SK-N-SH treated with all-trans-retinoic acid at 6 μM for 48 hours (cell line): ENCODE measurements at regions not wholly inside any gene's neighbourhood (a gene's known extent, or its start where the extent isn't known, plus 50 kb on each side); places are given as distances from the start of the nearest gene placed in this dataset.

Source experiments
- ATAC-seq: fragments of 200-7000 bp; cut with Tn5 transposase; 3 replicates; pipeline ENCODE4 v1.9.1; 2020; ENCODE audit warnings: mild to moderate bottlenecking, moderate library complexity
- BACH2 ChIP-seq: fragments of 250-450 bp; sonication (Bioruptor Pico); IDR thresholded peaks from 2 replicates; pipeline ENCODE4 v1.9.0; 2021; ENCODE audit warnings: mild to moderate bottlenecking, borderline replicate concordance
- CSDC2 ChIP-seq: fragments of 250-450 bp; sonication (Bioruptor Pico); IDR thresholded peaks from 2 replicates; pipeline ENCODE4 v1.5.0; 2020; ENCODE audit warnings: mild to moderate bottlenecking, moderate library complexity
- ESRRG ChIP-seq: fragments of 250-450 bp; sonication (Bioruptor Pico); IDR thresholded peaks from 2 replicates; pipeline ENCODE4 v1.6.1; 2021; ENCODE audit warnings: mild to moderate bottlenecking
- GLIS3 ChIP-seq: fragments of 250-450 bp; sonication (Bioruptor Pico); IDR thresholded peaks from 2 replicates; pipeline ENCODE4 v1.5.0; 2020; ENCODE audit warnings: mild to moderate bottlenecking, moderate library complexity
- ISL1 ChIP-seq: fragments of 250-450 bp; sonication (Bioruptor Pico); IDR thresholded peaks from 2 replicates; pipeline ENCODE4 v2.1.2; 2022; ENCODE audit warnings: mild to moderate bottlenecking, moderate library complexity
- OSR1 ChIP-seq: fragments of 250-450 bp; sonication (Bioruptor Pico); IDR thresholded peaks from 2 replicates; pipeline ENCODE4 v1.8.0; 2022; ENCODE audit warnings: moderate library complexity, mild to moderate bottlenecking, inconsistent platforms
- PPARA ChIP-seq: fragments of 250-450 bp; sonication (Bioruptor Pico); IDR thresholded peaks from 2 replicates; pipeline ENCODE4 v1.5.0; 2020; ENCODE audit warnings: mild to moderate bottlenecking, borderline replicate concordance
- SNAI2 ChIP-seq: fragments of 250-450 bp; sonication (Bioruptor Pico); IDR thresholded peaks from 2 replicates; pipeline ENCODE4 v1.5.0; 2020; ENCODE audit warnings: mild to moderate bottlenecking, moderate library complexity
- TCF4 ChIP-seq: fragments of 250-450 bp; sonication (Bioruptor Pico); IDR thresholded peaks from 2 replicates; pipeline ENCODE4 v1.8.0; 2021; ENCODE audit warnings: mild to moderate bottlenecking, moderate library complexity, borderline replicate concordance
- TOX ChIP-seq: fragments of 250-450 bp; sonication (Bioruptor Pico); IDR thresholded peaks from 2 replicates; pipeline ENCODE4 v1.8.0; 2021; ENCODE audit warnings: mild to moderate bottlenecking, moderate library complexity, borderline replicate concordance
- ZC3H10 ChIP-seq: fragments of 250-450 bp; sonication (Bioruptor Pico); IDR thresholded peaks from 2 replicates; pipeline ENCODE4 v1.5.1; 2021; ENCODE audit warnings: mild to moderate bottlenecking, moderate library complexity
- ZFP3 ChIP-seq: fragments of 250-450 bp; sonication (Bioruptor Pico); IDR thresholded peaks from 2 replicates; pipeline ENCODE4 v1.5.0; 2020; ENCODE audit warnings: mild to moderate bottlenecking, moderate library complexity
- ZNF70 ChIP-seq: fragments of 450-650 bp; formaldehyde crosslinking; IDR thresholded peaks from 2 replicates; pipeline ENCODE4 v1.5.0; 2020; ENCODE audit warnings: mild to moderate bottlenecking, moderate library complexity
- ZNF8 ChIP-seq: fragments of 450-650 bp; formaldehyde crosslinking; IDR thresholded peaks from 2 replicates; pipeline ENCODE4 v1.5.0; 2020; ENCODE audit warnings: mild to moderate bottlenecking, moderate library complexity
- TF ChIP-seq, protein P1 (sequence below): fragments of 250-450 bp; sonication (Bioruptor Pico); IDR thresholded peaks from 2 replicates; pipeline ENCODE4 v1.5.0; 2020; ENCODE audit warnings: mild to moderate bottlenecking, moderate library complexity
- TF ChIP-seq, protein P2 (sequence below): fragments of 250-450 bp; sonication (Bioruptor Pico); IDR thresholded peaks from 2 replicates; pipeline ENCODE4 v1.5.1; 2020; ENCODE audit warnings: low read depth, mild to moderate bottlenecking, moderate library complexity
- TF ChIP-seq, protein P3 (sequence below): fragments of 250-450 bp; sonication (Bioruptor Pico); IDR thresholded peaks from 2 replicates; pipeline ENCODE4 v1.8.0; 2021; ENCODE audit warnings: low read depth, mild to moderate bottlenecking, moderate library complexity, borderline replicate concordance
- TF ChIP-seq, protein P4 (sequence below): fragments of 250-450 bp; sonication (Bioruptor Pico); IDR thresholded peaks from 2 replicates; pipeline ENCODE4 v1.5.1; 2021; ENCODE audit warnings: mild to moderate bottlenecking, moderate library complexity
- TF ChIP-seq, protein P5 (sequence below): fragments of 250-450 bp; sonication (Bioruptor Pico); IDR thresholded peaks from 2 replicates; pipeline ENCODE4 v1.8.0; 2020; ENCODE audit warnings: mild to moderate bottlenecking, moderate library complexity, borderline replicate concordance

DNA sequence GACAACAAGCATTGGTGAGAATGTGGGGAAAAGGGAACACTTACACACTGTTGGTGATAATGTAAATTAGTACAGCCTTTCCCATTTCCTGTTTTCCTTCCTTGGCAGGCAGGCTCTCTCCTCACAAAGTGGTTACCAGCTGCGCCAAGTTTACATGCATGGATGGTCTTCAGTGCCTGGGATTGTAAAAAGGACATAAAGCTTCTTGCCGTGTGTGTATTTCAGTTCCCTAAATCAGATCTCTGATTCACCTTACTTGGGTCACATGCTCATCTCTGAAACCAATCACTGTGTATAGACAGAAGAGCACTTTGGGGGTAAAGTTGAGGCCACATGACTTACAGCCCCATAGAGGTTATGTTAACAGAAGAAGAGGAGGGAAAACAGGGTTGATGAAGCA is 92.8 kb downstream of the CAVIN4 start (continued):
- TF ChIP-seq, protein P1, sequence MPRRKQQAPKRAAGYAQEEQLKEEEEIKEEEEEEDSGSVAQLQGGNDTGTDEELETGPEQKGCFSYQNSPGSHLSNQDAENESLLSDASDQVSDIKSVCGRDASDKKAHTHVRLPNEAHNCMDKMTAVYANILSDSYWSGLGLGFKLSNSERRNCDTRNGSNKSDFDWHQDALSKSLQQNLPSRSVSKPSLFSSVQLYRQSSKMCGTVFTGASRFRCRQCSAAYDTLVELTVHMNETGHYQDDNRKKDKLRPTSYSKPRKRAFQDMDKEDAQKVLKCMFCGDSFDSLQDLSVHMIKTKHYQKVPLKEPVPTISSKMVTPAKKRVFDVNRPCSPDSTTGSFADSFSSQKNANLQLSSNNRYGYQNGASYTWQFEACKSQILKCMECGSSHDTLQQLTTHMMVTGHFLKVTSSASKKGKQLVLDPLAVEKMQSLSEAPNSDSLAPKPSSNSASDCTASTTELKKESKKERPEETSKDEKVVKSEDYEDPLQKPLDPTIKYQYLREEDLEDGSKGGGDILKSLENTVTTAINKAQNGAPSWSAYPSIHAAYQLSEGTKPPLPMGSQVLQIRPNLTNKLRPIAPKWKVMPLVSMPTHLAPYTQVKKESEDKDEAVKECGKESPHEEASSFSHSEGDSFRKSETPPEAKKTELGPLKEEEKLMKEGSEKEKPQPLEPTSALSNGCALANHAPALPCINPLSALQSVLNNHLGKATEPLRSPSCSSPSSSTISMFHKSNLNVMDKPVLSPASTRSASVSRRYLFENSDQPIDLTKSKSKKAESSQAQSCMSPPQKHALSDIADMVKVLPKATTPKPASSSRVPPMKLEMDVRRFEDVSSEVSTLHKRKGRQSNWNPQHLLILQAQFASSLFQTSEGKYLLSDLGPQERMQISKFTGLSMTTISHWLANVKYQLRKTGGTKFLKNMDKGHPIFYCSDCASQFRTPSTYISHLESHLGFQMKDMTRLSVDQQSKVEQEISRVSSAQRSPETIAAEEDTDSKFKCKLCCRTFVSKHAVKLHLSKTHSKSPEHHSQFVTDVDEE (CRISPR knock-in tag) = no peak
- TF ChIP-seq GLIS3 (CRISPR knock-in tag) = no peak
- TF ChIP-seq ZFP3 (CRISPR knock-in tag) = no peak
- TF ChIP-seq SNAI2 (CRISPR knock-in tag) = no peak
- TF ChIP-seq ZC3H10 (CRISPR knock-in tag) = no peak

DNA sequence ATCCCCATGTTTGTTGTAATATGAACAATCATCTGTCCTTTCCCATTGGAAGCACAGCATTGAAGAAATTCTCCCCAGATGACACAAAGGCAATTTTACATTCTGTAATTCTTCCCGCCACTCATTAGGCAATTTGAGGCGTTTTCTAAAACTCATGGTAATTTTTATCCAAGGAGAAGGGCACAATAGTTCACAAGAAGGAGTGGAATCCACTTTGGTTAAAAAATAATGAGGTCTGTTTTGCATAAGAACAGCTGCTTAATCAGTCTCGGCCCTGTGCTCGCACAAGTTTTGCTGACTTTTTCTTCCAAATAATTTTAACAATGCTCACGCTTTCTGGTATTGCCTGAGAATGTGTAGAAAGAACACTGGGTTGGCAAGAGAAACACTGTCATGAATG is 94.0 kb downstream of the CAVIN4 start:
- no peak for ATAC-seq
- TF ChIP-seq ESRRG (CRISPR knock-in tag) (no peak), TCF4 (CRISPR knock-in tag) (no peak), PPARA (no peak), ISL1 (CRISPR knock-in tag) (no peak), ZNF8 (CRISPR knock-in tag) (no peak), SNAI2 (CRISPR knock-in tag) (no peak), GLIS3 (CRISPR knock-in tag) (no peak), TOX (no peak), OSR1 (CRISPR knock-in tag) (no peak)
- TF ChIP-seq, protein P2, sequence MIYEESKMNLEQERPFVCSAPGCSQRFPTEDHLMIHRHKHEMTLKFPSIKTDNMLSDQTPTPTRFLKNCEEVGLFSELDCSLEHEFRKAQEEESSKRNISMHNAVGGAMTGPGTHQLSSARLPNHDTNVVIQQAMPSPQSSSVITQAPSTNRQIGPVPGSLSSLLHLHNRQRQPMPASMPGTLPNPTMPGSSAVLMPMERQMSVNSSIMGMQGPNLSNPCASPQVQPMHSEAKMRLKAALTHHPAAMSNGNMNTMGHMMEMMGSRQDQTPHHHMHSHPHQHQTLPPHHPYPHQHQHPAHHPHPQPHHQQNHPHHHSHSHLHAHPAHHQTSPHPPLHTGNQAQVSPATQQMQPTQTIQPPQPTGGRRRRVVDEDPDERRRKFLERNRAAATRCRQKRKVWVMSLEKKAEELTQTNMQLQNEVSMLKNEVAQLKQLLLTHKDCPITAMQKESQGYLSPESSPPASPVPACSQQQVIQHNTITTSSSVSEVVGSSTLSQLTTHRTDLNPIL (CRISPR knock-in tag) = no peak
- TF ChIP-seq, protein P3, sequence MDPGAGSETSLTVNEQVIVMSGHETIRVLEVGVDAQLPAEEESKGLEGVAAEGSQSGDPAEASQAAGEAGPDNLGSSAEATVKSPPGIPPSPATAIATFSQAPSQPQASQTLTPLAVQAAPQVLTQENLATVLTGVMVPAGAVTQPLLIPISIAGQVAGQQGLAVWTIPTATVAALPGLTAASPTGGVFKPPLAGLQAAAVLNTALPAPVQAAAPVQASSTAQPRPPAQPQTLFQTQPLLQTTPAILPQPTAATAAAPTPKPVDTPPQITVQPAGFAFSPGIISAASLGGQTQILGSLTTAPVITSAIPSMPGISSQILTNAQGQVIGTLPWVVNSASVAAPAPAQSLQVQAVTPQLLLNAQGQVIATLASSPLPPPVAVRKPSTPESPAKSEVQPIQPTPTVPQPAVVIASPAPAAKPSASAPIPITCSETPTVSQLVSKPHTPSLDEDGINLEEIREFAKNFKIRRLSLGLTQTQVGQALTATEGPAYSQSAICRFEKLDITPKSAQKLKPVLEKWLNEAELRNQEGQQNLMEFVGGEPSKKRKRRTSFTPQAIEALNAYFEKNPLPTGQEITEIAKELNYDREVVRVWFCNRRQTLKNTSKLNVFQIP (CRISPR knock-in tag) = no peak
- TF ChIP-seq, protein P4, sequence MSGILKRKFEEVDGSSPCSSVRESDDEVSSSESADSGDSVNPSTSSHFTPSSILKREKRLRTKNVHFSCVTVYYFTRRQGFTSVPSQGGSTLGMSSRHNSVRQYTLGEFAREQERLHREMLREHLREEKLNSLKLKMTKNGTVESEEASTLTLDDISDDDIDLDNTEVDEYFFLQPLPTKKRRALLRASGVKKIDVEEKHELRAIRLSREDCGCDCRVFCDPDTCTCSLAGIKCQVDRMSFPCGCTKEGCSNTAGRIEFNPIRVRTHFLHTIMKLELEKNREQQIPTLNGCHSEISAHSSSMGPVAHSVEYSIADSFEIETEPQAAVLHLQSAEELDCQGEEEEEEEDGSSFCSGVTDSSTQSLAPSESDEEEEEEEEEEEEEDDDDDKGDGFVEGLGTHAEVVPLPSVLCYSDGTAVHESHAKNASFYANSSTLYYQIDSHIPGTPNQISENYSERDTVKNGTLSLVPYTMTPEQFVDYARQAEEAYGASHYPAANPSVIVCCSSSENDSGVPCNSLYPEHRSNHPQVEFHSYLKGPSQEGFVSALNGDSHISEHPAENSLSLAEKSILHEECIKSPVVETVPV (CRISPR knock-in tag) = no peak

DNA sequence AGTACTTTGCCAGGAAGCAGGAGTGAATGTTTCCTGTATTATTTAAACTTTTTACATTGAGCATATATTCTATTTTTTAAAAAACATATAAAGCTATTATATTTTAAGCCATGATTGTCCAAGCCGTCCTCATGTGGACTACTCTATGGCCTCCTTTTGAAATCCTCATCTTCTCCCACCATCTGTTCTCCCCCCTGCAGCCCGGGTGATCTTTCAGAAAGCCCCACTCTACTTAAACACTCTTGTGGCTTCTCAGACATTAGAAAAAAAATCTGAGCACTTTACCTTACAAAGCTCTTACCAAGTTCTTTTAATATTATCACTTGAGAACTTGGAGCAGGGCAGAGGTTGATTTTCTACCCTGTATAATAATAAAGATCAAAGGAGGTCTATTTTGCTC is 95.4 kb downstream of the CAVIN4 start:
- no peak for ATAC-seq
- TF ChIP-seq ZNF70 (CRISPR knock-in tag) (no peak), ZC3H10 (CRISPR knock-in tag) (no peak), ZNF8 (CRISPR knock-in tag) (no peak), TOX (no peak), BACH2 (CRISPR knock-in tag) (no peak), PPARA (no peak), CSDC2 (CRISPR knock-in tag) (no peak), TCF4 (CRISPR knock-in tag) (no peak), SNAI2 (CRISPR knock-in tag) (no peak), ESRRG (CRISPR knock-in tag) (no peak), GLIS3 (CRISPR knock-in tag) (no peak)
- TF ChIP-seq, protein P1 (CRISPR knock-in tag) = no peak
- TF ChIP-seq, protein P3 (CRISPR knock-in tag) = no peak
- TF ChIP-seq, protein P4 (CRISPR knock-in tag) = no peak
- TF ChIP-seq, protein P2 (CRISPR knock-in tag) = no peak
- TF ChIP-seq, protein P5, sequence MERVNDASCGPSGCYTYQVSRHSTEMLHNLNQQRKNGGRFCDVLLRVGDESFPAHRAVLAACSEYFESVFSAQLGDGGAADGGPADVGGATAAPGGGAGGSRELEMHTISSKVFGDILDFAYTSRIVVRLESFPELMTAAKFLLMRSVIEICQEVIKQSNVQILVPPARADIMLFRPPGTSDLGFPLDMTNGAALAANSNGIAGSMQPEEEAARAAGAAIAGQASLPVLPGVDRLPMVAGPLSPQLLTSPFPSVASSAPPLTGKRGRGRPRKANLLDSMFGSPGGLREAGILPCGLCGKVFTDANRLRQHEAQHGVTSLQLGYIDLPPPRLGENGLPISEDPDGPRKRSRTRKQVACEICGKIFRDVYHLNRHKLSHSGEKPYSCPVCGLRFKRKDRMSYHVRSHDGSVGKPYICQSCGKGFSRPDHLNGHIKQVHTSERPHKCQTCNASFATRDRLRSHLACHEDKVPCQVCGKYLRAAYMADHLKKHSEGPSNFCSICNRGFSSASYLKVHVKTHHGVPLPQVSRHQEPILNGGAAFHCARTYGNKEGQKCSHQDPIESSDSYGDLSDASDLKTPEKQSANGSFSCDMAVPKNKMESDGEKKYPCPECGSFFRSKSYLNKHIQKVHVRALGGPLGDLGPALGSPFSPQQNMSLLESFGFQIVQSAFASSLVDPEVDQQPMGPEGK = no peak
